Loucy (cell line): ENCODE measurements at regions not wholly inside any gene's neighbourhood (a gene's known extent, or its start where the extent isn't known, plus 50 kb on each side); places are given as distances from the start of the nearest gene placed in this dataset.

Experiments
- CTCF ChIP-seq: fragments of 200-600 bp; sonication (generic); conservative IDR thresholded peaks from 2 replicates; pipeline ENCODE4 v1.5.1; 2014; ENCODE audit warnings: mild to moderate bottlenecking, antibody characterized with exemption, low read length
- EZH2phosphoT487 ChIP-seq: fragments of 200-600 bp; IDR thresholded peaks from 2 replicates; pipeline ENCODE4 v1.6.1; 2018; ENCODE audit warnings: antibody characterized with exemption, mild to moderate bottlenecking, moderate library complexity, borderline replicate concordance

- TF ChIP-seq CTCF (no peak), EZH2phosphoT487 (no peak)
Measured at GRCh38 chr11:25941353-25941752, 390.6 kb upstream of the ANO3 start.
